ENCODE measurements at regions not wholly inside any gene's neighbourhood (a gene's known extent, or its start where the extent isn't known, plus 50 kb on each side); places are given as distances from the start of the nearest gene placed in this dataset.

DNA sequence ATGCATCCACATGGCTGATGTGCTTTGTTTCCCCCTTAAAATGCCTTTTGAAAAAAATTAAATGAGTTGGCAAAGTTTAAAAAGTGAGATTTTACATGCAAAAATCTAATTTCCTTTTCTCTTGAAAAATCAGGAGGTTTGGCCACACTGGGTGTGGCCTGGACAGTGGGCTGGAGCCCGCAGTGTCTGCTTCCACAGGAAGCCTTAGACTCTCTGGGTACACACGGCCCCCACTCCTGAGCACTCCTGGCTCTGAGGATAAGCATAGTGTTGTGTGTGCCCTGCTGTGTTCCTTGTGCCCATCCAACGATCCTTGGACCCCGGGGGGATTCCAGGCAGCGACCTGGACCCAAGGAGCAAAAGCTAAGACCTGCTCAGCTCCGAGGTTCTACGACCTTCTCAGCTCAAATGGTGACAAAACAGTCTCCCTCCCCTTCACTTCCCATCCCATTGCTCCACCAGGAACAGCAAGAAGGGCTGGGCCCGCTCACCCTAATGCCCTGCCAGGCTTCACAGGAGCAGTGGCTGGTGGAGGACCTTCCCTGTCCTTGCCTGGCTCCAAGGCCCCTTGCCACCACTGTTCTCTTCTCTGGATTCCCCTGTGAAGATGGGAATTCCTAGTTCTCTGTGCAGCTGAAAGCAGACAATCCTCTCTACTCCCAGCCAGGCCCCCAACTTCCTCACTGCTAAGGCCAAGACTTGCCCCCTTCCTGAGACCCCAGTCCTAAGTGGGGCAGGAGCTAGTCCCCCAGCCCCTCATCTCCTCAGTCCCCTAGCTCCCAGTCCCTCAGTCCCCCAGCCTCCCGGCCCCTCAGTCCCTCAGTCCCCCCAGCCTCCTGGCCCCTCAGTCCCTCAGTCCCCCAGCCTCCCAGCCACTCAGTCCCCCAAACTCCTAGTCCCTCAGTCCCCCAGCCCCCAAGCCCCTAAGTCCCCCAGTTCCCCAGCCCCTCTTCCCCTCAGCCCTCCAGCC lies 395.8 kb downstream of the PTPRU start:
- Histone ChIP-seq H3K4me3 (ENCODE audit: low read depth in 1 of 2, low read length in 2 of 2) (no peak overlapping the region), H3K36me3 (ENCODE audit: insufficient read depth, low read length) (no peaks in the 10 kb centered on the region), H3K9me3 (ENCODE audit: low read length) (no peaks in the 10 kb centered on the region), H3K27ac (ENCODE audit: low read depth, low read length) (no peak overlapping the region), H3K9ac (ENCODE audit: low read length) (no peak overlapping the region), H3K27me3 (ENCODE audit: control insufficient read depth in 1 of 2, insufficient read depth in 2 of 2, low read length in 2 of 2) (no peaks in the 10 kb centered on the region), H3K4me1 (ENCODE audit: insufficient read depth, low read length) (no peaks in the 10 kb centered on the region)

GRCh38 chr1:29631361-29631760 lies 395.0 kb downstream of the PTPRU start:
- H3K4me3 ChIP-seq (ENCODE audit: low read depth in 1 of 2, low read length in 2 of 2), result no peak overlapping the region
- H3K27me3 ChIP-seq (ENCODE audit: control insufficient read depth in 1 of 2, insufficient read depth in 2 of 2, low read length in 2 of 2), result no peaks in the 10 kb centered on the region
- no peaks in the 10 kb centered on the region for H3K9me3 ChIP-seq (ENCODE audit: low read length)

GRCh38 chr1:29630756-29631155 lies 394.4 kb downstream of the PTPRU start:
- Histone ChIP-seq H3K27me3 (ENCODE audit: control insufficient read depth in 1 of 2, insufficient read depth in 2 of 2, low read length in 2 of 2) (no peaks in the 10 kb centered on the region), H3K36me3 (ENCODE audit: insufficient read depth, low read length) (no peaks in the 10 kb centered on the region), H3K4me3 (ENCODE audit: low read depth in 1 of 2, low read length in 2 of 2) (no peak overlapping the region), H3K27ac (ENCODE audit: low read depth, low read length) (no peak overlapping the region), H3K9me3 (ENCODE audit: low read length) (no peaks in the 10 kb centered on the region), H3K9ac (ENCODE audit: low read length) (no peak overlapping the region), H3K4me1 (ENCODE audit: insufficient read depth, low read length) (no peaks in the 10 kb centered on the region)

More at GRCh38 chr1:29631361-29631760, 395.0 kb downstream of the PTPRU start:
- no peak overlapping the region for H3K27ac ChIP-seq (ENCODE audit: low read depth, low read length)
- H3K4me1 ChIP-seq (ENCODE audit: insufficient read depth, low read length), result no peaks in the 10 kb centered on the region
- H3K36me3 ChIP-seq (ENCODE audit: insufficient read depth, low read length), result no peaks in the 10 kb centered on the region
- H3K9ac ChIP-seq (ENCODE audit: low read length), result no peak overlapping the region

DNA sequence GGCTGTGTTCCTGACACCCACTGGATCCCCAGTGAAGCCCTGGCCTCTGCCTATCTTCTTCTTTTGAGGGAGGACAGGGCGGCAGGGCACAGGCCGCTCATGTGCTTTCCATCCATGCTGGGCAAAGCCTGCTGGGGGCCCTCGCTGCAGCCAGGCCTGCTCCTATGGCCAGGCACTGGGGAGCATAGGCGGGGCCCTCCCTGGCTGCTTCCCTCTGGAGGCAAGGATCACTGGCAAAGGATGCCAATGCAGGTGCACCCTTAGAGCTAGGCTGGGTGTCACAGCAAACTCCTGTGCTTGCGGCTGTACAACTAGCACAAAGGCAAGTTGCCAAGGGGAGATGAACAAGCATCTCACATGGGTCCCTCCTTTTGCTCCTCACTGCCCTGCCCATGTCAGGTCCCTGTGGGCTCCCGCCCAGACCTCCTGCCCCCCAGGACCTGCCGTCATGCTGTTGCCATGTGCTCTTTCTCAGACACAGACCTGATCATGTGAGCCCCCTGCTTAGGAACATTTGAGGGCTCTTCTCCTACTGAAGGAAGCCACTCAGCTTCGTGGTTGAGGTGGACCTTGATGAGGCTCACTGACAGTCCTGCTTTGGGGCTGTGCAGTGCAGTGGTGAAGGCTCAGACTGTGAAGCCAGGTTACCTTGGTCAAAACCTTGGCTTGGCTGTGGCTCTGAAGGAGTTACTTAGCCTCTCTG lies 393.6 kb downstream of the PTPRU start:
- Histone ChIP-seq H3K9ac (ENCODE audit: low read length) (no peak overlapping the region), H3K4me1 (ENCODE audit: insufficient read depth, low read length) (no peaks in the 10 kb centered on the region), H3K9me3 (ENCODE audit: low read length) (no peaks in the 10 kb centered on the region), H3K27me3 (ENCODE audit: control insufficient read depth in 1 of 2, insufficient read depth in 2 of 2, low read length in 2 of 2) (no peaks in the 10 kb centered on the region), H3K36me3 (ENCODE audit: insufficient read depth, low read length) (no peaks in the 10 kb centered on the region), H3K27ac (ENCODE audit: low read depth, low read length) (no peak overlapping the region), H3K4me3 (ENCODE audit: low read depth in 1 of 2, low read length in 2 of 2) (no peak overlapping the region)

- no peak overlapping the region for H3K4me3 ChIP-seq (ENCODE audit: low read depth in 1 of 2, low read length in 2 of 2)
- no peaks in the 10 kb centered on the region for H3K27me3 ChIP-seq (ENCODE audit: control insufficient read depth in 1 of 2, insufficient read depth in 2 of 2, low read length in 2 of 2)
- no peak overlapping the region for H3K27ac ChIP-seq (ENCODE audit: low read depth, low read length)
- H3K4me1 ChIP-seq (ENCODE audit: insufficient read depth, low read length), result no peaks in the 10 kb centered on the region
- H3K9me3 ChIP-seq (ENCODE audit: low read length), result no peaks in the 10 kb centered on the region
- no peak overlapping the region for H3K9ac ChIP-seq (ENCODE audit: low read length)
- no peaks in the 10 kb centered on the region for H3K36me3 ChIP-seq (ENCODE audit: insufficient read depth, low read length)
Measured at GRCh38 chr1:29629401-29629800, 393.1 kb downstream of the PTPRU start.

GRCh38 chr1:29628190-29628589 lies 391.9 kb downstream of the PTPRU start:
- no peaks in the 10 kb centered on the region for H3K27me3 ChIP-seq (ENCODE audit: control insufficient read depth in 1 of 2, insufficient read depth in 2 of 2, low read length in 2 of 2)
- no peak overlapping the region for H3K9ac ChIP-seq (ENCODE audit: low read length)
- H3K4me1 ChIP-seq (ENCODE audit: insufficient read depth, low read length), result no peaks in the 10 kb centered on the region
- H3K27ac ChIP-seq (ENCODE audit: low read depth, low read length), result no peak overlapping the region
- no peaks in the 10 kb centered on the region for H3K36me3 ChIP-seq (ENCODE audit: insufficient read depth, low read length)
- no peaks in the 10 kb centered on the region for H3K9me3 ChIP-seq (ENCODE audit: low read length)
- no peak overlapping the region for H3K4me3 ChIP-seq (ENCODE audit: low read depth in 1 of 2, low read length in 2 of 2)

- H3K36me3 ChIP-seq (ENCODE audit: insufficient read depth, low read length), result no peaks in the 10 kb centered on the region
Measured at GRCh38 chr1:29626726-29627125, 390.4 kb downstream of the PTPRU start.

GRCh38 chr1:29626066-29626465 lies 389.7 kb downstream of the PTPRU start:
- H3K9ac ChIP-seq (ENCODE audit: low read length), result no peak overlapping the region
- H3K27ac ChIP-seq (ENCODE audit: low read depth, low read length), result no peak overlapping the region
- no peaks in the 10 kb centered on the region for H3K36me3 ChIP-seq (ENCODE audit: insufficient read depth, low read length)
- H3K27me3 ChIP-seq (ENCODE audit: control insufficient read depth in 1 of 2, insufficient read depth in 2 of 2, low read length in 2 of 2), result no peaks in the 10 kb centered on the region
- no peaks in the 10 kb centered on the region for H3K9me3 ChIP-seq (ENCODE audit: low read length)
- no peaks in the 10 kb centered on the region for H3K4me1 ChIP-seq (ENCODE audit: insufficient read depth, low read length)
- no peak overlapping the region for H3K4me3 ChIP-seq (ENCODE audit: low read depth in 1 of 2, low read length in 2 of 2)

More at GRCh38 chr1:29626726-29627125, 390.4 kb downstream of the PTPRU start:
- Histone ChIP-seq H3K4me1 (ENCODE audit: insufficient read depth, low read length) (no peaks in the 10 kb centered on the region), H3K4me3 (ENCODE audit: low read depth in 1 of 2, low read length in 2 of 2) (no peak overlapping the region), H3K27me3 (ENCODE audit: control insufficient read depth in 1 of 2, insufficient read depth in 2 of 2, low read length in 2 of 2) (no peaks in the 10 kb centered on the region), H3K9me3 (ENCODE audit: low read length) (no peaks in the 10 kb centered on the region), H3K27ac (ENCODE audit: low read depth, low read length) (no peak overlapping the region), H3K9ac (ENCODE audit: low read length) (no peak overlapping the region)

DNA sequence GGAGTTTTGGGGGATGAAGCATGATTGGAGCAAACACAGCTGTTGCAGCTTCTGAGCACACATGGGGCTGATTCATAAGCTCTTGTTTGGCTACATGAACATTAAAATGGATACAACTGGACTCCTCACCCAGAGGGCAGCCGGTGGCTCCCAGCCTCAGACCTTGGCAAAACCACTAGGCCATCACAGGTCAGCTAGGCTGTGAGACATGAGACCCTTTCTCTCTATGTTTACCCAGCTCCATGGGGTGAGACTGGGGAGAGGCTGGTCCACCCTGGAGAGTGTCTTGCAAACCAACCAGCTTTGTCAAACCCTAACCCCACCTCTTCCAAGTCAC lies 388.7 kb downstream of the PTPRU start:
- H3K36me3 ChIP-seq (ENCODE audit: insufficient read depth, low read length), result no peaks in the 10 kb centered on the region
- H3K4me3 ChIP-seq (ENCODE audit: low read depth in 1 of 2, low read length in 2 of 2), result no peak overlapping the region
- H3K27me3 ChIP-seq (ENCODE audit: control insufficient read depth in 1 of 2, insufficient read depth in 2 of 2, low read length in 2 of 2), result no peaks in the 10 kb centered on the region
- no peak overlapping the region for H3K27ac ChIP-seq (ENCODE audit: low read depth, low read length)
- no peak overlapping the region for H3K9ac ChIP-seq (ENCODE audit: low read length)
- no peaks in the 10 kb centered on the region for H3K4me1 ChIP-seq (ENCODE audit: insufficient read depth, low read length)
- H3K9me3 ChIP-seq (ENCODE audit: low read length), result no peaks in the 10 kb centered on the region

DNA sequence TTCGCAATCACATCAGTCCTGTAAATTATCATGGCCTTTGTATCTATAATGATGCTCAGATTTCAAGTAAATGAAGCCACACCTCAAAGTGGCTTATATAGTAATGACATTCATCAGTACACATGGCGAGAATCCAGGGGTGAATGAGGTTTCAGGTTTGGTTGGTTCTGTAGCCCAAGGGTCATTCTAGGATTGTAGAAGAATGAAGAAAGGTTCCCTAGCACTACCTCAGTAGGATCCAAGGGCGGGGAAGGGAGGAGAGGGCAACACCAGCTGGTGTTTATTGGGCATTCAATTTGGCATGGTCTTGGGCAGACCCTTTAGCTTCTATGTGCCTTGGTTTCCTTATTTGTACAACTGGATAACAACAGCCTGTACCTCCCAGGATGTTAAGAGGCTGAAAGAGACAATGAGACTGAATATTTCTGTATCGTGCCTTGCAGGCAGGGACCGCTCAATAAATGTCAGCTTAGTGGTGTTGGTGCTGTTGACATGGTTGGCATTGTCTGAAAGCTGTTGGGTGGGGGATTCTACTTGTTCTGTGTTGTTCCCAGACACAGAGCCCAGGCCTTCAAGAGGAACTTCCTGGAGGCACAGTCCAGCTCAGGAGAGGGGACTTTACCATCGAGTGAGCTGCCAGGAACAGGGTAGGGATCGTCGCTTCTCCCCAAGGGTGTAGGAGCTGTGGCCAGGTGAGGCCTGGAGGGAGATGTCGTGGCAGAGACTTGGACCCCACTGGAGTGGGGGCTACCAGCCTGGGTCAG lies 388.2 kb downstream of the PTPRU start:
- Histone ChIP-seq H3K9ac (ENCODE audit: low read length) (no peak overlapping the region), H3K9me3 (ENCODE audit: low read length) (no peaks in the 10 kb centered on the region), H3K27ac (ENCODE audit: low read depth, low read length) (no peak overlapping the region), H3K4me3 (ENCODE audit: low read depth in 1 of 2, low read length in 2 of 2) (no peak overlapping the region), H3K4me1 (ENCODE audit: insufficient read depth, low read length) (no peaks in the 10 kb centered on the region), H3K36me3 (ENCODE audit: insufficient read depth, low read length) (no peaks in the 10 kb centered on the region), H3K27me3 (ENCODE audit: control insufficient read depth in 1 of 2, insufficient read depth in 2 of 2, low read length in 2 of 2) (no peaks in the 10 kb centered on the region)

- Histone ChIP-seq H3K36me3 (ENCODE audit: insufficient read depth, low read length) (no peaks in the 10 kb centered on the region), H3K27me3 (ENCODE audit: control insufficient read depth in 1 of 2, insufficient read depth in 2 of 2, low read length in 2 of 2) (no peaks in the 10 kb centered on the region), H3K9ac (ENCODE audit: low read length) (no peak overlapping the region), H3K27ac (ENCODE audit: low read depth, low read length) (no peak overlapping the region), H3K4me1 (ENCODE audit: insufficient read depth, low read length) (no peaks in the 10 kb centered on the region), H3K4me3 (ENCODE audit: low read depth in 1 of 2, low read length in 2 of 2) (no peak overlapping the region), H3K9me3 (ENCODE audit: low read length) (no peaks in the 10 kb centered on the region)
Measured at GRCh38 chr1:29623501-29623900, 387.2 kb downstream of the PTPRU start.

All from muscle layer of colon (tissue), 2 donors.